ENCODE measurements at regions not wholly inside any gene's neighbourhood (a gene's known extent, or its start where the extent isn't known, plus 50 kb on each side); places are given as distances from the start of the nearest gene placed in this dataset.

- Histone ChIP-seq H3K9me3 (ENCODE audit: low read depth, low read length, poor library complexity, severe bottlenecking) (no peaks in the 10 kb centered on the region), H3K27ac (ENCODE audit: low read depth, low read length, poor library complexity, severe bottlenecking) (no peak overlapping the region), H3K27me3 (replicated peaks; ENCODE audit: insufficient read depth, low read depth, low read length, poor library complexity) (no peaks in the 10 kb centered on the region), H3K4me3 (ENCODE audit: low read depth, low read length, poor library complexity, severe bottlenecking) (no peak overlapping the region), H3K36me3 (ENCODE audit: insufficient read depth, low read length, poor library complexity, severe bottlenecking) (no peaks in the 10 kb centered on the region), H3K4me1 (ENCODE audit: insufficient read depth, low read length, poor library complexity, severe bottlenecking) (no peaks in the 10 kb centered on the region)
- intact Hi-C loops (cut with micrococcal nuclease; ENCODE audit: unreplicated experiment), result no loop called here
- ChIA-PET POLR2A (ENCODE audit: low non-redundant PET) (no interaction called here), CTCF (no interaction called here)
- no peak for TF ChIP-seq CTCF (conservative IDR thresholded peaks at IDR 0.05; ENCODE audit: low read depth, low read length)
- no peak for TF ChIP-seq EZH2 (IDR thresholded peaks at IDR 0.05; ENCODE audit: borderline replicate concordance, low read depth, low read length, poor library complexity, severe bottlenecking)
- no TSS peak for BruUV-seq (replicated peaks)
- no peak for DNase-seq (ENCODE audit: low spot score)
These were observed 297.3 kb upstream of the IRAK1BP1 start for GRCh38 chr6:78570044-78570443.

DNA sequence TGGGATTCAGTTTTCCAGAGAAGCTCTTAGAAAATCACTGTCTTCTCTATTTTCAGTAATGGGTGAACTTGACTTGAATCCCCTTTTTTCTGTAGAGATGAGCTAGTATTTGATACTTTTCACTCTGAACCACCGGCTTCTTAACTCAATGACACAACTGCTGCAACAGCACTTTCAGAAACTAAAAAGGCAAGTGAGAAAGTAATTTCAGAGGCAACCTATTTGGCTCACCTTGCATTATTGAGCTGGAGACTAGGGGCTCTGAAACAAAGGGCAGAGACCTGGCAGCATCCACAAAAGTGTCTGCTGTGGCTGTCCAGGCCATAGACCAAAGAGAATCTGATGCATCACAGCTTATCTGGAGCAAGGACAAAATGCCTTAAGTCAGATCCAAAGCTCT is 289.8 kb upstream of the IRAK1BP1 start:
- no peaks in the 10 kb centered on the region for H3K36me3 ChIP-seq (ENCODE audit: insufficient read depth, low read length, poor library complexity, severe bottlenecking)
- no peak overlapping the region for H3K4me3 ChIP-seq (ENCODE audit: low read depth, low read length, poor library complexity, severe bottlenecking)
- DNase-seq (ENCODE audit: low spot score), result no peak
- H3K9me3 ChIP-seq (ENCODE audit: low read depth, low read length, poor library complexity, severe bottlenecking), result no peaks in the 10 kb centered on the region
- intact Hi-C loops (cut with micrococcal nuclease; ENCODE audit: unreplicated experiment), result no loop called here
- no peaks in the 10 kb centered on the region for H3K4me1 ChIP-seq (ENCODE audit: insufficient read depth, low read length, poor library complexity, severe bottlenecking)
- BruUV-seq (replicated peaks), result no TSS peak
- ChIA-PET CTCF (no interaction called here), POLR2A (ENCODE audit: low non-redundant PET) (no interaction called here)
- no peaks in the 10 kb centered on the region for H3K27me3 ChIP-seq (replicated peaks; ENCODE audit: insufficient read depth, low read depth, low read length, poor library complexity)
- no peak for TF ChIP-seq EZH2 (IDR thresholded peaks at IDR 0.05; ENCODE audit: borderline replicate concordance, low read depth, low read length, poor library complexity, severe bottlenecking)
- TF ChIP-seq CTCF (conservative IDR thresholded peaks at IDR 0.05; ENCODE audit: low read depth, low read length), result no peak
- H3K27ac ChIP-seq (ENCODE audit: low read depth, low read length, poor library complexity, severe bottlenecking), result no peak overlapping the region

DNA sequence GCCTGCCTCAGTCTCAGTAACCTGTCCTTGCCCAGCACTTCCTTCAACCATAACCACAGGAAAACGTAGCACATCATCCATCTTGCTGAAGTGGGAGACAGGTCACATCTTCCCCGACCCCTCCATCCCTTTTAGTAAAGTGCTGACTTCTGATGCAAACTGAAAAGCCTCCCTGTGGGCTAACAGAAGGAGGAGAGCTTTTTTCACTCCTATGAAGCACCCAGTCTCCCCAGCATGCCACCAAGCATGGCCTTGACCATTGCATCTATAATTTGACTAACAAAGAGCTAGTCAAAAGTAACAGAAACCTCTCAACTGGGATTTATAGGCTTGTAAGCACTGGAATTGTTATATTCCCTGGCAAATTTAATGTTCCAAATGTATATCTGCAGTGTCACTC is 288.9 kb upstream of the IRAK1BP1 start:
- no TSS peak for BruUV-seq (replicated peaks)
- TF ChIP-seq EZH2 (IDR thresholded peaks at IDR 0.05; ENCODE audit: borderline replicate concordance, low read depth, low read length, poor library complexity, severe bottlenecking), result no peak
- no peak for TF ChIP-seq CTCF (conservative IDR thresholded peaks at IDR 0.05; ENCODE audit: low read depth, low read length)

More for the DNA sequence above, 288.9 kb upstream of the IRAK1BP1 start:
- Histone ChIP-seq H3K4me1 (ENCODE audit: insufficient read depth, low read length, poor library complexity, severe bottlenecking) (no peaks in the 10 kb centered on the region), H3K9me3 (ENCODE audit: low read depth, low read length, poor library complexity, severe bottlenecking) (no peaks in the 10 kb centered on the region), H3K4me3 (ENCODE audit: low read depth, low read length, poor library complexity, severe bottlenecking) (no peak overlapping the region), H3K27ac (ENCODE audit: low read depth, low read length, poor library complexity, severe bottlenecking) (no peak overlapping the region), H3K27me3 (replicated peaks; ENCODE audit: insufficient read depth, low read depth, low read length, poor library complexity) (no peaks in the 10 kb centered on the region), H3K36me3 (ENCODE audit: insufficient read depth, low read length, poor library complexity, severe bottlenecking) (no peaks in the 10 kb centered on the region)
- intact Hi-C loops (cut with micrococcal nuclease; ENCODE audit: unreplicated experiment), result no loop called here
- ChIA-PET POLR2A (ENCODE audit: low non-redundant PET) (no interaction called here), CTCF (no interaction called here)
- no peak for DNase-seq (ENCODE audit: low spot score)
